Right lobe of liver (tissue), 6 donors: ENCODE measurements at regions not wholly inside any gene's neighbourhood (a gene's known extent, or its start where the extent isn't known, plus 50 kb on each side); places are given as distances from the start of the nearest gene placed in this dataset.

Experiments
- ATAC-seq, 4 donors: fragments of 200-7000 bp; cut with Tn5 transposase; one replicate each; pipeline ENCODE4 v1.9.1; 2020; ENCODE audit warnings: mild to moderate bottlenecking in 4 of 4, moderate library complexity in 4 of 4
- DNase-seq, 3 donors: peaks; one replicate each; pipeline ENCODE4 v3.0.0-alpha.2; 2020
- H3K27ac ChIP-seq, 3 donors: fragments of 200-600 bp; one replicate each; pipeline ENCODE4 v1.8.0; 2022
- H3K27me3 ChIP-seq, 2 donors: fragments of 200-600 bp; one replicate each; pipeline ENCODE4 v1.8.0; 2022
- H3K36me3 ChIP-seq, 4 donors: fragments of 200-600 bp; sonication (generic) in 1 of 4; one replicate each; pipeline versions ENCODE4 v1.5.1 to v1.8.0; 2017 to 2022; ENCODE audit warnings: control low read depth in 1 of 4
- H3K4me1 ChIP-seq, 4 donors: fragments of 200-600 bp; sonication (generic) in 1 of 4; one replicate each; pipeline versions ENCODE4 v1.5.1 to v1.8.0; 2017 to 2022; ENCODE audit warnings: control low read depth in 1 of 4
- H3K4me3 ChIP-seq, 3 donors: fragments of 200-600 bp; one replicate each; pipeline ENCODE4 v1.8.0; 2022
- H3K9me3 ChIP-seq, 4 donors: fragments of 200-600 bp; sonication (generic) in 1 of 4; one replicate each; pipeline versions ENCODE4 v1.5.1 to v1.8.0; 2017 to 2022; ENCODE audit warnings: control low read depth in 1 of 4
- CTCF ChIP-seq, 4 donors: fragments of 200-600 bp in 3 of 4; fragments of 450-650 bp in 1 of 4; IDR thresholded peaks; one replicate each; pipeline versions ENCODE4 v1.5.1 to v1.8.0; 2016 to 2022; ENCODE audit warnings: antibody characterized with exemption in 4 of 4, mild to moderate bottlenecking in 2 of 4
- POLR2A ChIP-seq: fragments of 450-650 bp; IDR thresholded peaks from one replicate; pipeline ENCODE4 v1.6.1; 2017; ENCODE audit warnings: antibody characterized with exemption, mild to moderate bottlenecking
- WGBS: methylation state at CpG from one replicate; pipeline ENCODE4 v1.1.6; 2018; ENCODE audit warnings: low coverage, low lambda C conversion rate; ENCODE audit not compliant: insufficient coverage; ENCODE audit errors: missing lambda C conversion rate; 5-methylcytosine and 5-hydroxymethylcytosine counted together
- intact Hi-C, 2 donors: fragments of 100-400 bp; cut with DNase I; formaldehyde crosslinking; loops; one replicate each; pipeline versions ENCODE4 v1.11.2 to v1.14.1; 2022
- donor health status: DM: no; HTN: yes; CAD: no.
- donor health status: DM: no; HTN: no; CAD: no.
- donor health status: DM: no; HTN: no; CAD: no.
- donor health status: DM: no; HTN: yes; CAD: no.
- donor health status: DM: no; HTN: yes; CAD: no.

GRCh38 chr16:52787709-52788108 is 240.8 kb upstream of the TOX3 start:
- intact Hi-C loops, result no loop called here
- TF ChIP-seq CTCF (IDR thresholded peaks at IDR 0.05), result no peak
- no peak for TF ChIP-seq POLR2A
- ATAC-seq (no peak), DNase-seq (no peak)
- WGBS, result 58% methylated on average over 3 of the region's 3 CpGs
- no peaks in the 10 kb centered on the region for H3K36me3 ChIP-seq
- no peak overlapping the region for H3K27ac ChIP-seq
- H3K4me1 ChIP-seq, result no peaks in the 10 kb centered on the region
- H3K9me3 ChIP-seq, result no peaks in the 10 kb centered on the region
- H3K4me3 ChIP-seq, result no peak overlapping the region
- H3K27me3 ChIP-seq, result no peaks in the 10 kb centered on the region

GRCh38 chr16:52786091-52786490 is 239.1 kb upstream of the TOX3 start:
- Histone ChIP-seq H3K36me3 (no peaks in the 10 kb centered on the region), H3K27ac (no peak overlapping the region), H3K9me3 (no peaks in the 10 kb centered on the region), H3K4me3 (no peak overlapping the region), H3K4me1 (no peaks in the 10 kb centered on the region), H3K27me3 (no peaks in the 10 kb centered on the region)
- intact Hi-C loops, result no loop called here
- ATAC-seq (peak in 2 of 4 donors; percentile 22 to 41), DNase-seq (no peak)
- WGBS, result 83% methylated on average over 2 of the region's 3 CpGs
- TF ChIP-seq CTCF (IDR thresholded peaks at IDR 0.05) (peak in 1 of 4 donors; percentile 4), POLR2A (no peak)

GRCh38 chr16:52785653-52786052 is 238.7 kb upstream of the TOX3 start:
- H3K9me3 ChIP-seq, result no peaks in the 10 kb centered on the region
- no peaks in the 10 kb centered on the region for H3K4me1 ChIP-seq
- intact Hi-C loops, result no loop called here
- no peak overlapping the region for H3K27ac ChIP-seq
- no peaks in the 10 kb centered on the region for H3K36me3 ChIP-seq
- TF ChIP-seq CTCF (IDR thresholded peaks at IDR 0.05), result no peak
- DNase-seq, result no peak
- no peak overlapping the region for H3K4me3 ChIP-seq
- WGBS, result 96% methylated on average over 4 of the region's 4 CpGs
- H3K27me3 ChIP-seq, result no peaks in the 10 kb centered on the region
- no peak for ATAC-seq

GRCh38 chr16:52783616-52784015 is 236.7 kb upstream of the TOX3 start:
- Histone ChIP-seq H3K27me3 (no peaks in the 10 kb centered on the region), H3K4me3 (no peak overlapping the region), H3K4me1 (no peaks in the 10 kb centered on the region), H3K9me3 (no peaks in the 10 kb centered on the region), H3K36me3 (no peaks in the 10 kb centered on the region), H3K27ac (no peak overlapping the region)
- no peak for DNase-seq
- no peak for ATAC-seq
- TF ChIP-seq CTCF (IDR thresholded peaks at IDR 0.05), result no peak
- no peak for TF ChIP-seq POLR2A
- intact Hi-C loops, result no loop called here

- DNase-seq, result no peak
- TF ChIP-seq POLR2A, result no peak
- TF ChIP-seq CTCF (IDR thresholded peaks at IDR 0.05), result no peak
- no peaks in the 10 kb centered on the region for H3K9me3 ChIP-seq
Observed at GRCh38 chr16:52781005-52781630, 234.2 kb upstream of the TOX3 start.

More at GRCh38 chr16:52781005-52781630, 234.2 kb upstream of the TOX3 start:
- WGBS, result 58% methylated on average over 5 of the region's 11 CpGs
- Histone ChIP-seq H3K4me3 (no peak overlapping the region), H3K36me3 (no peaks in the 10 kb centered on the region), H3K27ac (no peak overlapping the region), H3K27me3 (no peaks in the 10 kb centered on the region), H3K4me1 (no peaks in the 10 kb centered on the region)
- ATAC-seq, result no peak
- intact Hi-C loops, result no loop called here
